ENCODE measurements at regions not wholly inside any gene's neighbourhood (a gene's known extent, or its start where the extent isn't known, plus 50 kb on each side); places are given as distances from the start of the nearest gene placed in this dataset.
"Not testable (repeated sequence)": the region's sequence is repeated elsewhere in the genome, so short reads cannot be mapped to it uniquely, and the experiment has no call there.

DNA sequence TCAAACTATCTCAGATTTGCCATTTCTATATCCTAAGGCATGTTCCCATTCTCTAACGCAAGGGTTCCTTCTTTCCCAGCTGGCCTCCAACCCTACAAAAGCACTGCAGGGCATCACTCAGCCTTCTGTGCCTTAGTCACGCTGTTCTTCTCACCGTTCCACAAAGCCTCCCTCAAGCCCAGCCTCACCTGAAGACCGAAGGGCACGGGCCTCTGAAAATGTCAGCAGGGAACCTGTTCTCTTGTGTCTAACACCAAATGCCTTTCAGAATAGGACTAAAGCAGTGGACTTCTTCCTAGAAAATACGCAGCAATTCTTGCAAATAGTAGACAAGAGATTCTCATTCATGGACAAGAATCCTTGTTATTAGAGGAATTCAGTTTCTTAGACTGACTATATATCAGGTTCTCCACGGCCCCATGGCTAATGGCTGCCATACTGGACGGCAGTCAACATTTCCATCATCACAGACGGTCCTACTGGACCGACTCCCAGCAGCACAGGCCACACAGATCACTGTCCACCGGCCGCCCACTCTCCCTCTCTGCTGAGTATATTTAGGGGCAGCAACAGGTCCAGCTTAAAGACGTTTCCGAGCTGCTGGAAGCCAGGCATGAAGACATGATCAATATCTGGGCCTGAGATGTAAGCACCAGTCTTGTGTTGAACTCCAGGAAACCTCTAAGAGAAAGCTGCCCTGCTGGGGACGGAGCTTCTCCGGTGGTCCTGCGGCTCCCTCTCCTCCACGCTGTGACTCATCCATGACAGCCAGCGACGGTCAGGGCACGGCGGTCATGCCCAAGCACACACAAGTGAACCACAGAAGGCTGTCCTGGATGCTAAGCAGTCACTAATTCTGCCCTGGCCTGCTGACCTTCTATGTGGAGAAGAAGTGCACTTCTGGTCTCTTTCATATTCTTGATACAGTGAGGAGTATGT is 61.8 kb upstream of the TNK2 start:
- not testable (repeated sequence) for DNase-seq

DNA sequence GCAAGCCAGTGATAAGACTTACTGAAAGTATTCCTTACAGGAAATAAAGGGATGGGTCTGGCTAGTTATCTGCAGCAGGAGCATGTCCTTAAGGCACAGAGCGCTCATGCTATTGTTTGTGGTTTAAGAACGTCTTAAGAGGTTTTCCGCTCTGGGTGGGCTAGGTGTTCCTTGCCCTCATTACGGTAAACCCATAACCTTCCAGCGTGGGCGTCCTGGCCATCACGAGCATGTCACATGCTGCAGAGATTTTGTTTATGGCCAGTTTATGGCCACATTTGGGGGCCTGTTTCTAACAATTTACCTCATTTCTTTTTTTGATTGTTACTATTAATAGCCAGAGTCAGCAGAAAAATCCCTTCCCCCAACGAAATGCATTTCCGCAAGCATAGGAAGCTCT is 61.0 kb upstream of the TNK2 start:
- not testable (repeated sequence) for DNase-seq

DNA sequence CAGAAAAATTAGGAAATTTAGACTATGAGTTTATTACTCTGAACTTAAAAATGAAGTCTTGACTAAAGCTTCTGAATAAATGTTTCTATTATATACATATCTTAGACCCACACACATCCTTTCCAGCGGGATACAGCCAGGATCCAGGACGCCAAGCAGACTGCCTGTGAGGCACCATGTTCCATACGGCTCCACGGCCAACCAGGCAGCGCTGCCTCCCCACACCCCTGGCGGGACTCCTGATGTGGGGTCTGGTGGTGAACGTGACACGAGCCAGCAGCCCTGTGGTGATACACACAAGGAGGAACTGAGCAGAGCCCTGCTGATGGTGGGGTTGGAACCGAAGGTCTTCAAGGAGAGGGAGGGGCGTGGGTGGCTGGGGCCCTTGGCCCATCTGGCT is 59.8 kb upstream of the TNK2 start:
- DNase-seq: not testable (repeated sequence)

DNA sequence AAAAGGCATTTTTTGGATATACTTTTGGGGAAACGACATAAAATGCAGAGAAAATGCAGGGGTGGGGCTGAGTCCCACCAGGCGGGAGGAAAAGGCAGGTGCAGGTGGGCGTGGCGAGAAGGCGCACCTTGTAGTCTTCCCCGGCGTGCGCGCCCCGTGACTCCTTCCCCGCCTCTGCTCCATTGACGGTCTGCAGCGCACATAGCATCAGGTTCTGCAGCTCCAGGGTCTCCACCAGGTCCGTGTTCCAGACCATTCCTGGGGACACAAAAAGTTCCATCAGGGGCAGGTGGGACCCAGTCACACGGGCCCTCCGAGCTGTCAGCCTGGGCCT is 59.0 kb upstream of the TNK2 start:
- not testable (repeated sequence) for DNase-seq

DNA sequence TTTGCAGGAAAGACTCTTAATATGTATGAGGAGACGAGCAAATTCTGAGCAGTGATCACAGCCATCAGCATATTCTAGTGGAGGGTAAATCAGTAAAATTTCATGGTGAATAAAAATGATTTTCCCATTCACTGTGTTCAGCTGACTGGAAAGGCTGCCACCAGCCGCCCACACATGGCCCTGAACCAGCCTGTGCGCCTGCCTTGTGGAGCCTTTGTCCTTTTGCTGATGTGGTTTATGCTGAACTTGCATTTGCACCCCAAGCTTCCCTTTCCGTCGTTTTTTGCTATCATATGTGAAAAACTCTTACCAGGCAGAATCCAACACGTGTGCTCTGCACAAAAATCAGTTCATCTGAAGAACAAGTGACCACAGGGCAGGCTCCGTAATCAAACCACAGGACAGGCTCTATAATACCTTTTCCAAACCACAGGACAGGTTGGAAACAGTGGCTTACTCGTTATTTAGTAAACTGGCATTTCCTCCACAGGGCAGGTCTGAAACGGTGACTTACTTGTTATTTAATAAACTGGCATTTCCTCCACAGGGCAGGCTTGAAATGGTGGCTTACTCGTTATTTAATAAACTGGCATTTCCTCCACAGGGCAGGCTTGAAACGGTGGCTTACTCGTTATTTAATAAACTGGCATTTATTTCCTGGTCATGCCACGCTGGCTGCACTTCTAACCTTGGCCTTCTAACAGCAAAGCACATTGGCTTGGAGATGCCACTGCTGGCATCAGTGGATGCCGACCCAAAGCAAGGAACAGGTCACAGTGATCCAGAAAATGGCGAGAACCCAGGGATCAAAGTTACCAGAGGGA is 58.4 kb upstream of the TNK2 start:
- not testable (repeated sequence) for DNase-seq

DNA sequence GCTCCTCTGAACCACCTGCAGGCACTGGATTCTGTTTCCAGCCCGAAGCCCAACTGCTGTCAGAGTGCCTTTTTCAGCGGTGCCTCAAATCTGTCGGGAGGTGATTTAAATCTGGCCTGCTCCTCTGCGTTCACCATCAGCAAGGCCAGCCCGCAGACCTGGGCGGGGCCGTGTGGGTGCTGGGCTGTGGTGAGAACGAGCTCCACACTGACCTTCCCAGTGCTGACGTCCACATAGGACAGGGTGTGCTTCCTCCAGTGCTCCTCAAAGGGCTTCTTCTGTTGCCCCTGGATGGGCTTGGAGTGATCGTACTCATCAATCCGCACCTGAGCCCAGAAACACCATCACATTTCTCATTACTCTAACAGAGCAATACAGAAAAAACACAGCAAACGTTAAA is 56.9 kb upstream of the TNK2 start:
- DNase-seq: not testable (repeated sequence)

DNA sequence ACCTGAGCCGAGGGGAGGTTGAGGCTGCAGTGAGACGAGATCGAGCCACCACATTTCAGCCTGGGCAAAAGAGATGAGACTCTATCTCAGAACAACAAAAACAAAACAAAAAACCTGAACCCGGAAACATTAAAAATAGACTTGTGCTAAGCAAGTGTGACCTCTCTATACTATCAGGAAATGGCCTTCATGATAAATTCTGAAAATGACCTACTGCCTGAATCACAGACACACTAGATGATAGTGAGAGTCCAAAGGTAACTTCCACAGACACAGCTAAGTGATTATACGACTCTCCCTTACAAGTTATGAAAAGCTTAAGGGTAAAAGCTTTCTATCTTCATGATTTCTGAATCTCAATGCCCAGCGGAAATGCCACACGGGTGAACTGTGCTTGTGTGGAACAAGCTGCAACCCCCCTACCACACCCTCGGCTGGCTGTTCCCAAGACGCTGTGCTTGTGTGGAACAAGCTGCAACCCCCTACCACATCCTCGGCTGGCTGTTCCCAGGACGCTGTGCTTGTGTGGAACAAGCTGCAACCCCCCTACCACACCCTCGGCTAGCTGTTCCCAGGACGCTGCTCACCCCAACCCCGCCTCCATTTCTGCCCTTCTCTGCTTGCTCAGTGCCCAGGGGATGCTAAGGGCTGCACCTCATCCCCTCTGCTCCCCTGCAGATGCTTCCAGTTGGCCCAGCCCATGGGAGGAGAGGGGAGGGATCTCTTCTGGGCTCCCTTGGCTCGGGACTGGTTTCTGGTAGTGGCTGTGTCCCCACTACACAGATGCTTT is 56.2 kb upstream of the TNK2 start:
- not testable (repeated sequence) for DNase-seq

DNA sequence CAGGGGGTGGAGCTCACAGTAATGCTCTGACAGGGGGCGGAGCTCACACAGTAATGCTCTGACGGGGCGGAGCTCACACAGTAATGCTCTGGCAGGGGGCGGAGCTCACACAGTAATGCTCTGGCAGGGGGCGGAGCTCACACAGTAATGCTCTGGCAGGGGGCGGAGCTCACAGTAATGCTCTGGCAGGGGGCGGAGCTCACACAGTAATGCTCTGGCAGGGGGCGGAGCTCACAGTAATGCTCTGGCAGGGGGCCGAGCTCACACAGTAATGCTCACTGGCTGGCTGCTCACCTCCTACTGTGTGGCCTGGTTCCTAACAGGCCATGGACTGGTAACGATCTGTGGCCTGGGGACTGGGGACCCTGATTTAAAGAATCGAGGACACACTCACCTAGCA is 53.9 kb upstream of the TNK2 start:
- DNase-seq: not testable (repeated sequence)

DNA sequence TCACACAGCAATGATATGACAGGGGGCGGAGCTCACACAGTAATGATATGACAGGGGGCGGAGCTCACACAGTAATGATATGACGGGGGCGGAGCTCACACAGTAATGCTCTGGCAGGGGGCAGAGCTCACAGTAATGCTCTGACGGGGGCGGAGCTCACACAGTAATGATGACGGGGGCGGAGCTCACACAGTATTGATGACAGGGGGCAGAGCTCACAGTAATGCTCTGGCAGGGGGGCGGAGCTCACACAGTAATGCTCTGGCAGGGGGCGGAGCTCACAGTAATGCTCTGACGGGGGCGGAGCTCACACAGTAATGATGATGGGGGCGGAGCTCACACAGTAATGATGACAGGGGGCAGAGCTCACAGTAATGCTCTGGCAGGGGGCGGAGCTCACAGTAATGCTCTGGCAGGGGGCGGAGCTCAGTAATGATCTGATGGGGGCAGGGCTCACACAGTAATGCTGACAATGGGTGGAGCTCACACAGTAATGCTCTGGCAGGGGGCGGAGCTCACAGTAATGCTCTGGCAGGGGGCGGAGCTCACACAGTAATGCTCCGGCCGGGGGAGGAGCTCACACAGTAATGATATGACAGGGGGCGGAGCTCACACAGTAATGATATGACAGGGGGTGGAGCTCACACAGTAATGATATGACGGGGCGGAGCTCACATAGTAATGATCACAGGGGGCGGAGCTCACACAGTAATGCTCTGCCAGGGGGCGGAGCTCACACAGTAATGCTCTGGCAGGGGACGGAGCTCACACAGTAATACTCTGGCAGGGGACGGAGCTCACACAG is 52.8 kb upstream of the TNK2 start:
- DNase-seq: peak; percentile 50

DNA sequence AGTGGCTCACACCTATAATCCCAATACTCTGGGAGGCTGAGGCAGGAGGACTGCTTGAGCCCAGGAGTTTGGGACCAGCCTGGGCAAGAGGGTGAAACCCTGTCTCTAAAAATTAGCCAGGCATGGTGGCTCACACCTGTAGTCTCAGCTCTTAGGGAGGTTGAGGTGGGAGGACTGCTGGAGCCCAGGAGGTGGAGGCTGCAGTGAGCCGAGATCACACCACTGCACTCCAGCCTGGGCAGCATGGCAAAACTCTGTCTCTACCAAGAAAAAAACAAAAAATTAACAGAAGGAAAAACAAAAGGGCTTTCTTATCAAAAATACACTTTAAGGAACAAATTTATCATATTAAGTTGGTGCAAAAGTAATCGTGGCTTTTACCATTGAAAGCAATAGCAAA is 51.8 kb upstream of the TNK2 start:
- DNase-seq: not testable (repeated sequence)

DNA sequence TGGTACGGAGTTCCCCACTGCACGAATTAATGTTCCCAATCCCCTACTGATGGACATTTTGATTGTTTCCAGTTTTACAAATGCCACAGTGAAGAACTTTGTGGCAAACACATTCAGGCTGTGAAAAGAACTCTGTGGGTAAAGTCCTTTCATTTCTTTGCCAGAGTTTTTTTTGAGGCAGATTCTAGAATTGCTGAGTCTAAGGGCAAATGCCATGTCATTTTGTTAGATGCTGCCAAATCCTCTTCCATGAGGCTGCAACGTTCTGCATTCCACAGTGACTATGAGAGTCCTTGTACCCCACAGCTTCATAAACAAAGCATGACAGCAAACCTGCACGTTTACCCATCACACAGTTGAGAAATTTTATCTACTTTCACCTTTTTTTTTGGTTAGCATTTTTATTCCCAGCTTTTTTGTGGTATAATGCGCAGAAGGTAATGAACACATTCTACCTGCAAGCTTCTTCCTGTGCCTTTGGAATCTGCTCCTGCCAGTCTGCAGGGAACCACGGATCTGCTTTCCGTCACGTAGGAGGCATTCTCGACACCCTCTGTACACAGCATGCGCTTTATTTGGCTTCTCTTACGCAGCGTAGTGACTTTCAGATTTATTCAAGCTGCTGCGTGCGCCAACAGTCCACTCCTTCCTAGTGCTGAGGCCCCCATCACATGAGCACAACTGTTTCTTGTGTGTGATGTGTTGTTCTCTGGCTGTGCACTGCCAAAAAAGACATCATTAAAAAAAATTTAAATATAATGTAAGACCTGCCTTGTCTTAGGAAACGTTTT is 51.2 kb upstream of the TNK2 start:
- not testable (repeated sequence) for DNase-seq

DNA sequence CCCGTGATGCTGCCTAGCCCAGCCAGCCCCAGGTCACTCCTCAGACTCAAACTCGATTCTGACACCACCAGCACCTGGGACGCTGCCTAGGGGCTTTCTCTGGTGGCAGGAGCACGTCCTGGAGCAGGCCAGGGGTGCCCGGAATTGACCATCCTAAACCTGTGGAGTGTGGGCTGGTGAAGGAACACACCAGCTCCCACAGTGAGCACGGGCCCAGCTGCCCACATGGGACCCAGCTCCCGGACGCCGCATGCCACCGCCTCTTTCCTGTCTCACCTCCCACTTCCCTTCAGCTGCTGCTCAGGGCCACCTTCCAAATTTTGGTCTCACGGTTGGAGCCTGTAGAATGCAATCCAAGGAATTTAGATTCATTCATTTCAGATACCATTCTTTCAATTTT is 50.4 kb upstream of the TNK2 start:
- DNase-seq: peak; percentile 29

Data from activated CD4-positive, alpha-beta T cell treated with anti-CD3 and anti-CD28 coated beads, Interleukin-10, Interleukin-2, amounts not matched to agents 100 ng/mL and 50 ng/mL, durations not matched to agents 16 hours and 8 hours (primary cell).